Pancreas (tissue), 10 donors: ENCODE measurements at regions not wholly inside any gene's neighbourhood (a gene's known extent, or its start where the extent isn't known, plus 50 kb on each side); places are given as distances from the start of the nearest gene placed in this dataset.

ENCODE experiments used
- ATAC-seq, 4 donors: fragments of 200-7000 bp; cut with Tn5 transposase; one replicate each; pipeline versions ENCODE4 v1.8.0 to v1.9.1; 2020; ENCODE audit warnings: mild to moderate bottlenecking in 4 of 4, moderate library complexity in 4 of 4
- DNase-seq, 6 donors: peaks; one replicate each; pipeline ENCODE4 v3.0.0-alpha.2; 2020
- FAIRE-seq: peaks from 2 replicates; lab custom pipeline; 2012; peaks lifted over from hg19 to GRCh38; lab: Jason Lieb, UNC
- H3K27ac ChIP-seq, 4 donors: fragments of 200-600 bp; sonication (generic); 1 replicate in 3 of 4; 2 replicates in 1 of 4; pipeline versions ENCODE4 v1.5.0 to v1.8.0; 2020
- H3K27me3 ChIP-seq, 4 donors: fragments of 200-600 bp; one replicate each; pipeline ENCODE4 v1.8.0; 2021
- H3K36me3 ChIP-seq, 3 donors: fragments of 200-600 bp; sonication (generic) in 1 of 3; one replicate each; pipeline versions ENCODE4 v1.5.0 to v1.8.0; 2020 to 2021
- H3K4me1 ChIP-seq, 3 donors: fragments of 200-600 bp; one replicate each; pipeline ENCODE4 v1.8.0; 2021
- H3K4me3 ChIP-seq, 4 donors: fragments of 200-600 bp; sonication (generic) in 2 of 4; one replicate each; pipeline versions ENCODE4 v1.5.0 to v1.8.0; 2020 to 2021
- H3K9me3 ChIP-seq, 4 donors: fragments of 200-600 bp; one replicate each; pipeline ENCODE4 v1.8.0; 2021
- WGBS, 2 donors: extraction: QIAGEN DNeasy Blood & Tissue Kit; methylation state at CpG; one replicate each; pipeline ENCODE4 v1.1.7; 2013; 5-methylcytosine and 5-hydroxymethylcytosine counted together
- intact Hi-C, 3 donors: fragments of 100-400 bp; cut with DNase I; formaldehyde crosslinking; loops; one replicate each; pipeline versions ENCODE4 v1.11.1 to v1.14.2; 2022
- TF ChIP-seq, protein P1 (sequence below), 4 donors: fragments of 200-600 bp; sonication (generic) in 3 of 4; IDR thresholded peaks; one replicate each; pipeline versions ENCODE4 v1.5.0 to v1.8.0; 2021; ENCODE audit warnings: antibody characterized with exemption in 4 of 4
- donor health status: healthy with polysubstance abuse.
- donor health status: DM: no; HTN: no; CAD: no; lungs with moderate emphysema.
- donor health status: DM: no; HTN: no; CAD: no.
- donor health status: control.
- donor health status: control.
- donor health status: Bipolar disorder and iron deficiency.
- donor health status: DM: yes; HTN: yes; CAD: no.
- donor health status: DM: no; HTN: no; CAD: no.
- donor health status: DM: no; HTN: no; CAD: no.
- donor health status: DM: yes; HTN: yes; CAD: no.

DNA sequence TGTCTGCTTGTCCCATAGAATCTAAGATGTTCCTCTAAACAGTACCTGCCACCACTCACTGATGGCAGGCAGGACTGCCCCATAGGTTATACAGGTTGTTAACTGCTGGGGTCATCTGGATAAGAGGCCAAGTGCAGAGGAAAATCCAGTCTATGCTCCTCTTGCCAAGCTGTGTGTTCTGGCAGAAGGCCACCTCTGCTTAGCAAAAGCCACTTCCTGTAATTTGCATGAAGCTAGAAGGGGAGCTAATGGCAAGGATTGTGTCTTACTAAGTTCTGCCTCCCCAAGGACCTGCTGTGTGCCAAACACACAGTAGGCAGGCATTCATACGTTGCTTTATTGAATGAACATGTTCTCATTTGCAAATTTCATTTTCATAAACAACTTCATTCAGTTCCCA, 445.4 kb downstream of the BCL11B start:
- no peak overlapping the region for H3K4me3 ChIP-seq
- ATAC-seq, result no peak
- intact Hi-C loops, result no loop called here
- no peak for DNase-seq
- H3K9me3 ChIP-seq, result no peaks in the 10 kb centered on the region
- H3K4me1 ChIP-seq, result no peaks in the 10 kb centered on the region
- no peak for FAIRE-seq
- TF ChIP-seq, protein P1, sequence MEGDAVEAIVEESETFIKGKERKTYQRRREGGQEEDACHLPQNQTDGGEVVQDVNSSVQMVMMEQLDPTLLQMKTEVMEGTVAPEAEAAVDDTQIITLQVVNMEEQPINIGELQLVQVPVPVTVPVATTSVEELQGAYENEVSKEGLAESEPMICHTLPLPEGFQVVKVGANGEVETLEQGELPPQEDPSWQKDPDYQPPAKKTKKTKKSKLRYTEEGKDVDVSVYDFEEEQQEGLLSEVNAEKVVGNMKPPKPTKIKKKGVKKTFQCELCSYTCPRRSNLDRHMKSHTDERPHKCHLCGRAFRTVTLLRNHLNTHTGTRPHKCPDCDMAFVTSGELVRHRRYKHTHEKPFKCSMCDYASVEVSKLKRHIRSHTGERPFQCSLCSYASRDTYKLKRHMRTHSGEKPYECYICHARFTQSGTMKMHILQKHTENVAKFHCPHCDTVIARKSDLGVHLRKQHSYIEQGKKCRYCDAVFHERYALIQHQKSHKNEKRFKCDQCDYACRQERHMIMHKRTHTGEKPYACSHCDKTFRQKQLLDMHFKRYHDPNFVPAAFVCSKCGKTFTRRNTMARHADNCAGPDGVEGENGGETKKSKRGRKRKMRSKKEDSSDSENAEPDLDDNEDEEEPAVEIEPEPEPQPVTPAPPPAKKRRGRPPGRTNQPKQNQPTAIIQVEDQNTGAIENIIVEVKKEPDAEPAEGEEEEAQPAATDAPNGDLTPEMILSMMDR (IDR thresholded peaks at IDR 0.05), result no peak
- H3K27me3 ChIP-seq, result no peaks in the 10 kb centered on the region
- H3K36me3 ChIP-seq, result no peaks in the 10 kb centered on the region
- no peak overlapping the region for H3K27ac ChIP-seq
- 30 to 69% methylated on average over 1 of the region's 1 CpG for WGBS, 2 donors

DNA sequence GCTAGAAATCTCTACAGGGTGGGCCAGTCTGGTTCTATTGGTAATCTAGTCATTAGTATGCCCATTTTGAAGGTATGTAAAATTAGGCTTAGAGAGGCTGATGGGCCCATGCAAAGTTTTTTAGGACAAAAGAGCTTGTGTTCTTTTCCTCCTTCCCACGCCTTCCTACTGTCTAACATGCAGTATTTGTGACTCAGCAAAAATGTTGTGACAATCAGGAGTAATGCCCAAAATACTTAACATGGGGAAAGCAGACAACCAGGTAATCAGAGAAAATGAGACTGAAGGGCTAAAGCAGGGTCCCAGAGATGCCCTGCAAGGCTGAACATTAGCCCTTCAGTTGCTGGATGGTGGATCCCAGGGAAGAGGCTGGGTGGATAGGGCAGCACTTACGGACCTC, 437.9 kb downstream of the BCL11B start:
- TF ChIP-seq, protein P1 (IDR thresholded peaks at IDR 0.05), result no peak
- H3K9me3 ChIP-seq, result no peaks in the 10 kb centered on the region
- ATAC-seq (no peak), DNase-seq (no peak), FAIRE-seq (no peak)
- H3K4me1 ChIP-seq, result no peaks in the 10 kb centered on the region
- intact Hi-C loops, result no loop called here
- no peak overlapping the region for H3K4me3 ChIP-seq
- no peaks in the 10 kb centered on the region for H3K36me3 ChIP-seq
- no peaks in the 10 kb centered on the region for H3K27me3 ChIP-seq
- 72 to 80% methylated on average over 2 of the region's 2 CpGs for WGBS, 2 donors
- no peak overlapping the region for H3K27ac ChIP-seq

DNA sequence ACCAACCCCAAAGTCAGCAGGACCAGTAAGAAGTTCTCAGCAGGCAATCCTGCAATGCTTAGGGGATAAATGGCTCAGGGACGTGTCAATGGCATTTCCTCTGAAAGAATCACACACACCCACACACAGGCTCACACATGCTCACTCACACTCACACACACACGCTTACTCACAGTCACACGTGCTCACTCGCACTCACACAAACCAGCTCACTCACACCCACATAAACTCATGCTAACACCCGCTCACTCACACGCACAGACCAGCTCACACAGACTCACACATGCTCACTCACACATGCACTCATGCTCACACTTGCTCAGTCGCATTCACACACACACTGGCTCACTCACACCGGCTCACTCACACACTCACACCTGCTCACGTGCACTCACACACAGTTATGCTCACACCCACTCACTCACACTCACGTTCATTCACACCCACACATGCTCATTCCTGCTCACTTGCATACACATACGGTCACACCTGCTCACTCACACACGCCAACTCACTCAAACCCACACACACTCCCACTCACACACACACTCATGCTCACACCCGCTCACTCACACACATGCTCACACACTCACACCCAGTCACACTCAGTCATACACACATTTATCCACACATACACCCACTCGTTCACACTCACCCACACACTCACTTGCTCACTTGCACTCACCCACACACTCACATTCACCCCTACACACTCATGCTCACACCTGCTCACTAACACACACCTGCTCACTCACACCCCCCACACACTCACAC, 436.8 kb downstream of the BCL11B start:
- TF ChIP-seq, protein P1 (IDR thresholded peaks at IDR 0.05), result no peak
- no peaks in the 10 kb centered on the region for H3K36me3 ChIP-seq

DNA sequence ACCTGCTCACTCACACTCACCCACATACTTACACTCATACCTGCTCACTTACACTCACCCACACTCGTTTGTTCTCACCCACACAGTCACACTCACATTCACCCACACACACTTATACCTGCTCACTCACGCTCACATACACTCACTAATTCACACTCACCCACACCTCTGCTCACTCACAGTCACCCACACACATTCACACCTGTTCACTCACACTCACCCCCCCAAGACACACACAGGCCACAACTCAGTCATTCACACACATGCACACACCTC, 436.2 kb downstream of the BCL11B start:
- TF ChIP-seq, protein P1 (IDR thresholded peaks at IDR 0.05), result no peak
- Histone ChIP-seq H3K27me3 (no peaks in the 10 kb centered on the region), H3K27ac (no peak overlapping the region), H3K4me1 (no peaks in the 10 kb centered on the region), H3K4me3 (no peak overlapping the region), H3K9me3 (no peaks in the 10 kb centered on the region), H3K36me3 (no peaks in the 10 kb centered on the region)
- FAIRE-seq (no peak), DNase-seq (no peak), ATAC-seq (no peak)
- WGBS, 2 donors, result 68 to 76% methylated on average over 2 of the region's 2 CpGs
- intact Hi-C loops, result no loop called here

More for the DNA sequence above, 436.8 kb downstream of the BCL11B start:
- H3K4me1 ChIP-seq, result no peaks in the 10 kb centered on the region
- ATAC-seq (no peak), DNase-seq (no peak), FAIRE-seq (no peak)
- no peaks in the 10 kb centered on the region for H3K9me3 ChIP-seq
- no peak overlapping the region for H3K27ac ChIP-seq
- WGBS, 2 donors, result 76 to 85% methylated on average over 14 of the region's 14 CpGs
- H3K4me3 ChIP-seq, result no peak overlapping the region
- intact Hi-C loops, result no loop called here
- H3K27me3 ChIP-seq, result no peaks in the 10 kb centered on the region

DNA sequence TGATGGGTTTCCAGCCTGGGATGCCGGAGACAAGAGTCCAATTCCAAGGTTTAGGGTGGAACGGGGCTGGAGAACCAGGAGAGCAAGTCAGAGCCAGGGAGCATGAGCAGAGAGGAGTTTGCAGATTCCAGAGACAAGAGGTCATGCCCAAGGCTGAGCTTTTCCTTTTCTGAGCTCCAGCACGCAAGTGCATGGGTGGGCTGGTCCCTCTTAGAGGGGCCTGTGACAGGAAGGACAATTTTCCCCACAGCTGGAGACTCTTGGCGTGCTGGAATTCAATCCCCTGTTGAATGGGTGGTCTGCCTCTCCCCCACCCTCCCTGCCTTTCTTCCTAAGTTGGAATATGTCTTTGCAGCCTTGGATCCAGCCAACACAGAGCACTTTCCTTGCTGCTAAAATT, 431.9 kb downstream of the BCL11B start:
- no peak for DNase-seq

More for the DNA sequence above, 431.9 kb downstream of the BCL11B start:
- Histone ChIP-seq H3K9me3 (no peaks in the 10 kb centered on the region), H3K4me3 (no peak overlapping the region), H3K36me3 (no peaks in the 10 kb centered on the region), H3K27ac (no peak overlapping the region), H3K27me3 (no peaks in the 10 kb centered on the region), H3K4me1 (no peaks in the 10 kb centered on the region)
- FAIRE-seq, result no peak
- 48 to 57% methylated on average over 4 of the region's 4 CpGs for whole genome bisulfite sequencing, 2 donors
- no peak for ATAC-seq
- intact Hi-C loops, result no loop called here
- TF ChIP-seq, protein P1 (IDR thresholded peaks at IDR 0.05), result no peak
